ENCODE measurements at regions not wholly inside any gene's neighbourhood (a gene's known extent, or its start where the extent isn't known, plus 50 kb on each side); places are given as distances from the start of the nearest gene placed in this dataset.

GRCh38 chrX:11890836-11891514, 132.9 kb downstream of the MSL3 start:
- TF ChIP-seq POLR2A (IDR thresholded peaks at IDR 0.05; ENCODE audit: low read length), result no peak
- no peak for TF ChIP-seq GATA1 (IDR thresholded peaks at IDR 0.05; ENCODE audit: low read depth, low read length)

All from erythroblast (primary cell).